Osteocyte (in vitro differentiated cells): ENCODE measurements at regions not wholly inside any gene's neighbourhood (a gene's known extent, or its start where the extent isn't known, plus 50 kb on each side); places are given as distances from the start of the nearest gene placed in this dataset.

Experiments
- DNase-seq: peaks from one replicate; pipeline ENCODE4 v3.0.0; 2021; ENCODE audit warnings: mixed read lengths; ENCODE audit not compliant: unreplicated experiment; ENCODE audit errors: extremely low spot score
- H3K27ac Mint-ChIP-seq: one replicate; pipeline ENCODE4 v1.8.0; 2021; ENCODE audit warnings: mild to moderate bottlenecking, mixed read lengths; ENCODE audit not compliant: unreplicated experiment
- H3K27me3 Mint-ChIP-seq: one replicate; pipeline ENCODE4 v1.8.0; 2021; ENCODE audit warnings: mixed read lengths; ENCODE audit not compliant: unreplicated experiment
- H3K36me3 Mint-ChIP-seq: one replicate; pipeline ENCODE4 v1.8.0; 2021; ENCODE audit warnings: mixed read lengths; ENCODE audit not compliant: unreplicated experiment
- H3K4me1 Mint-ChIP-seq: one replicate; pipeline ENCODE4 v1.8.0; 2021; ENCODE audit warnings: mixed read lengths; ENCODE audit not compliant: unreplicated experiment
- H3K4me3 Mint-ChIP-seq: one replicate; pipeline ENCODE4 v1.8.0; 2021; ENCODE audit warnings: mild to moderate bottlenecking, moderate library complexity, mixed read lengths; ENCODE audit not compliant: unreplicated experiment
- H3K9me3 Mint-ChIP-seq: one replicate; pipeline ENCODE4 v1.8.0; 2021; ENCODE audit warnings: mixed read lengths; ENCODE audit not compliant: unreplicated experiment
- TF ChIP-seq, protein P1 (sequence below): fragments of 200-600 bp; sonication (generic); IDR thresholded peaks from 2 replicates; pipeline ENCODE4 v1.5.0; 2021; ENCODE audit warnings: antibody characterized with exemption, mild to moderate bottlenecking, moderate library complexity

DNA sequence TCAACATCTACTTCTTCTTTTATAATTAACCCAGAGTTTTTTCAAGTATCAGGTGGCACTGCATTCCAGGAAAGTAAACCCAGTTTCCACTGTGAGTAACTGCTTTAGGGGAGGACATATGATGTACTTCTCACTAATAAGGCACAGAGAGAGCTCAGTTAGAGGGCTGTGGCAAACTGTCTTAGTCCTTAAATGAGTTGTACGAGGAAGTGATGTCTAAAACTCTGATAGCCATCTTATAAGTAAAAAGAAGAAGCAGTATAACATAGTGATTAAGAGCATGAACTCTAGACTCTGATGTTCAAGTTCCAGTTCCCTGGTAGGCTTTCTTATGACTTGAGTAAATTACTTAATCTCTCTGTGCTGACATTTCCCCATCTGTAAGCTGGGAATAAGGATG is 58.7 kb upstream of the PTGS2 start:
- no peak for DNase-seq
- no peak overlapping the region for H3K4me3 Mint-ChIP-seq
- no peaks in the 10 kb centered on the region for H3K4me1 Mint-ChIP-seq
- no peaks in the 10 kb centered on the region for H3K36me3 Mint-ChIP-seq
- TF ChIP-seq, protein P1, sequence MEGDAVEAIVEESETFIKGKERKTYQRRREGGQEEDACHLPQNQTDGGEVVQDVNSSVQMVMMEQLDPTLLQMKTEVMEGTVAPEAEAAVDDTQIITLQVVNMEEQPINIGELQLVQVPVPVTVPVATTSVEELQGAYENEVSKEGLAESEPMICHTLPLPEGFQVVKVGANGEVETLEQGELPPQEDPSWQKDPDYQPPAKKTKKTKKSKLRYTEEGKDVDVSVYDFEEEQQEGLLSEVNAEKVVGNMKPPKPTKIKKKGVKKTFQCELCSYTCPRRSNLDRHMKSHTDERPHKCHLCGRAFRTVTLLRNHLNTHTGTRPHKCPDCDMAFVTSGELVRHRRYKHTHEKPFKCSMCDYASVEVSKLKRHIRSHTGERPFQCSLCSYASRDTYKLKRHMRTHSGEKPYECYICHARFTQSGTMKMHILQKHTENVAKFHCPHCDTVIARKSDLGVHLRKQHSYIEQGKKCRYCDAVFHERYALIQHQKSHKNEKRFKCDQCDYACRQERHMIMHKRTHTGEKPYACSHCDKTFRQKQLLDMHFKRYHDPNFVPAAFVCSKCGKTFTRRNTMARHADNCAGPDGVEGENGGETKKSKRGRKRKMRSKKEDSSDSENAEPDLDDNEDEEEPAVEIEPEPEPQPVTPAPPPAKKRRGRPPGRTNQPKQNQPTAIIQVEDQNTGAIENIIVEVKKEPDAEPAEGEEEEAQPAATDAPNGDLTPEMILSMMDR: no peak
- H3K27ac Mint-ChIP-seq: no peak overlapping the region
- H3K27me3 Mint-ChIP-seq: no peaks in the 10 kb centered on the region
- H3K9me3 Mint-ChIP-seq: no peaks in the 10 kb centered on the region

DNA sequence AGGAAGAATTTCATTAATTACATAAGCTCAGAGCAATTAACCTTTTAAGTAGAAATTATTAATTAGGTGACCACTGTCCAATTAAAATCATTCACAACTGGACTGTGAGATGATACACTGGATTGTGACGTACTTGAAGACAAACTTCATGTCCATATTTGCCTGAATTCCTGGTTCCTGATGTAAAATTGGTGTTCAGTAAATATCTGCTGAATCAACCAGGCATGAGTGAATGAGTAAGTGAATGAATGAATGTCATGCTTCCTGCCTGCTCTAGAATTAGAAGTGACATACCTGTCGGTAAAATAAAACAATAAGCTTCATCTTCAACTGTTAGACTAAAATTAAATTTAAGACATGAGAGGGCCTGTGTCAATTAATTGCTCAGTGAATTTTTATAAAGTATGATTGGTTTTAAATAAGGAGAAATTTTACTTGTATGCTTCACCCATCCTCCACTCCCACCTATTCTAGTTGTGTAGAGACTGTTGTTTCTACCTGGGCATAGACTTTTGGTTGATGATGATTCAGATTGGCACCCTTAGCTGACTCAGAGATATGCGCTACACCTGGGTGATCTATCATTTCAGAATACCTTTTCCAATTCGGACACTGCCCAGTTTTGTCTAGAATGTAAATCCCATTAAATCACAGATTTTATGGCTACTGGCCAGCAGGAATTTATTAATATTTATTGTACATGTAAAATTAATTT is 56.9 kb upstream of the PTGS2 start:
- Mint-ChIP-seq H3K36me3 (no peaks in the 10 kb centered on the region), H3K9me3 (no peaks in the 10 kb centered on the region), H3K27me3 (no peaks in the 10 kb centered on the region), H3K4me3 (no peak overlapping the region), H3K27ac (no peak overlapping the region), H3K4me1 (no peaks in the 10 kb centered on the region)
- TF ChIP-seq, protein P1: no peak
- no peak for DNase-seq

DNA sequence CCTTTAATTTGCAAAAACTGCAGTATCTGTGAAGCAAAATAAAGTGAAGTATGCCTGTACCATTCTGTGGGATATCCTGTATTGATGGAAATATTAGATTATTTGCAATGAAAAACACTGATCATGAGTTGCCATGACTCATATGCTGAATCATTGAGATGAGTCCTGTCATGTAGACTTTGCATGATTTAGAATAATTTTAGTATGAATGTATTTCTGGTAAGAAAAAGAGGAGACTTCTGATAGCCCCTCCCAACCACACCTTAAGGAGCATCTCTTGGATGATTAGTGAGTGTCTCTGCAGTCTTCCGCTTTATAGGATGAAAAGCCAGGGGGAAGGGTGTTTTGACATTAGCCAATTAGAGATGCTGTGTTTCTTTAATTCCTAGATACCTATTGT is 55.2 kb upstream of the PTGS2 start:
- no peak for DNase-seq
- no peak overlapping the region for H3K27ac Mint-ChIP-seq
- TF ChIP-seq, protein P1: no peak
- no peaks in the 10 kb centered on the region for H3K36me3 Mint-ChIP-seq
- no peaks in the 10 kb centered on the region for H3K9me3 Mint-ChIP-seq
- no peaks in the 10 kb centered on the region for H3K4me1 Mint-ChIP-seq
- H3K4me3 Mint-ChIP-seq: no peak overlapping the region
- no peaks in the 10 kb centered on the region for H3K27me3 Mint-ChIP-seq

DNA sequence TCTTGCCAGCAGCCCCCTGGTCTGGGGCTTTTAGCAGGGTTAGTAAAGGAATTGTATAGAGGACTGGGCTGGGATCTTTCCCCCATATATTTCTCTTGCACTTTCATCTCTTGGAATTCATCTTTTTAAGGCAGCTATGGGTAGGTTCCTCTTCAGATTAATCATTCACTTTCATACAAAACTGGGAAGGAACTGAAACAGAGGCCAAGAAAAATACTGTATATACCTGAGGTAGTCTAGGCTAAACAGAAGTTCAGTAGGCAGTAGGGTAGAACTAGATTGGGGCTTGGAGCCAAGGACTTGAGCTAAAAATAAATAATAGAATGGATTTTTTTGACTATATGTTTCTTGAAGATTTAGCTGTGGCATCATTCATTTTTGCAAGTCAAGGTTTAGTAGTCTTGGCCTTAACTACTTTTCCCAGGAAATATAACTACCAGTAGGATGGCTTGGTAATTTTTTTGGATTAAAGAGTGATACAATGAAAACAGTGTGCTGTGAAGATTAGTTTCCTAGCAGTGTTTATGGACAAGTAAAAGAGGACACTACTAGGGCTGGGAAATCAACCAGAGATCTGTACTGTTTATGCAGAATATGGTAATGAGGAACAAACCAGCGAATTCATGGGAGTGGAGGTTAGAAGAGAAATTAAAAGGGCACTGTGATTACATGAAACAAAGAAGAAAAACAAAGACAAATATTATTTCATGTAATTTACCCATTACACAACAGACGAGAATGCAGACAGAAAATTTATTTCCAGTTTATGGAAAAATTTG is 50.9 kb upstream of the PTGS2 start:
- Mint-ChIP-seq H3K4me1 (no peaks in the 10 kb centered on the region), H3K27ac (no peak overlapping the region), H3K36me3 (peaks cover 4% of the 10 kb centered on the region), H3K27me3 (no peaks in the 10 kb centered on the region), H3K9me3 (peaks cover 8% of the 10 kb centered on the region), H3K4me3 (no peak overlapping the region)
- TF ChIP-seq, protein P1: no peak
- DNase-seq: no peak
